PFSK-1 (cell line): ENCODE measurements at regions not wholly inside any gene's neighbourhood (a gene's known extent, or its start where the extent isn't known, plus 50 kb on each side); places are given as distances from the start of the nearest gene placed in this dataset.

Source experiments
- FOXP2 ChIP-seq: optimal IDR thresholded peaks from 2 replicates; pipeline ENCODE3; 2011; ENCODE audit warnings: borderline replicate concordance, control low read depth, inconsistent platforms; ENCODE audit not compliant: insufficient read depth; ENCODE audit errors: extremely low read length, extremely low read depth
- POLR2AphosphoS5 ChIP-seq: IDR thresholded peaks from 2 replicates; pipeline ENCODE4 v1.6.1; 2012; ENCODE audit warnings: low read depth, mild to moderate bottlenecking, control low read depth, low read length, moderate library complexity
- SIN3A ChIP-seq: IDR thresholded peaks from 2 replicates; pipeline ENCODE4 v1.6.1; 2012; ENCODE audit warnings: mild to moderate bottlenecking, low read length, moderate library complexity, borderline replicate concordance; ENCODE audit not compliant: insufficient read depth
- TAF1 ChIP-seq: IDR thresholded peaks from 2 replicates; pipeline ENCODE4 v1.6.1; 2012; ENCODE audit warnings: low read length, control low read depth, borderline replicate concordance; ENCODE audit not compliant: insufficient read depth
- TF ChIP-seq, protein P1 (sequence below), 2 experiments: IDR thresholded peaks; 2 replicates each; pipeline versions ENCODE4 v1.6.1 to v1.8.0; 2011 to 2012; ENCODE audit warnings: low read depth in 2 of 2, low read length in 2 of 2, control low read depth in 1 of 2, inconsistent platforms in 1 of 2, mild to moderate bottlenecking in 1 of 2, moderate library complexity in 1 of 2; ENCODE audit not compliant: insufficient read depth in 1 of 2

DNA sequence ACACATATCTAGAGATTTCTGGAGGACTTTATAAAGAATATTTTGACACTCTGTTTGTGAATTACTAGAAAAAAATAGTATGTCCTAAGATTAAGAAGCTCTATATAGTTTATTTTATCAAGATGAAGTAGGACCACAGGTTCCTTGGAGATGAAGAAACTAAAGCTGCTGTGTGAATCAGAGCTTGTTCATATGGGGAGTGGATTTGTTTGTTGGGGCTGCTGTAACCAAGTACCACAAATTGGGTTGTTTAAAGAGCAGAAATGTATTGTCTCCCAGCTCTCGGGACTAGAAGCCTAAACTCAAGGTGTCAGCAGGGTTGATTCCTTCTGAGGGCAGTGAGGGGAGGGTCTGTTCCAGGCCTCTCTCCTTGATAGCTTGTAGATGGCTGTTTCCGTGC, 270.6 kb upstream of the UMPS start:
- no peak for TF ChIP-seq SIN3A
- TF ChIP-seq, protein P1, sequence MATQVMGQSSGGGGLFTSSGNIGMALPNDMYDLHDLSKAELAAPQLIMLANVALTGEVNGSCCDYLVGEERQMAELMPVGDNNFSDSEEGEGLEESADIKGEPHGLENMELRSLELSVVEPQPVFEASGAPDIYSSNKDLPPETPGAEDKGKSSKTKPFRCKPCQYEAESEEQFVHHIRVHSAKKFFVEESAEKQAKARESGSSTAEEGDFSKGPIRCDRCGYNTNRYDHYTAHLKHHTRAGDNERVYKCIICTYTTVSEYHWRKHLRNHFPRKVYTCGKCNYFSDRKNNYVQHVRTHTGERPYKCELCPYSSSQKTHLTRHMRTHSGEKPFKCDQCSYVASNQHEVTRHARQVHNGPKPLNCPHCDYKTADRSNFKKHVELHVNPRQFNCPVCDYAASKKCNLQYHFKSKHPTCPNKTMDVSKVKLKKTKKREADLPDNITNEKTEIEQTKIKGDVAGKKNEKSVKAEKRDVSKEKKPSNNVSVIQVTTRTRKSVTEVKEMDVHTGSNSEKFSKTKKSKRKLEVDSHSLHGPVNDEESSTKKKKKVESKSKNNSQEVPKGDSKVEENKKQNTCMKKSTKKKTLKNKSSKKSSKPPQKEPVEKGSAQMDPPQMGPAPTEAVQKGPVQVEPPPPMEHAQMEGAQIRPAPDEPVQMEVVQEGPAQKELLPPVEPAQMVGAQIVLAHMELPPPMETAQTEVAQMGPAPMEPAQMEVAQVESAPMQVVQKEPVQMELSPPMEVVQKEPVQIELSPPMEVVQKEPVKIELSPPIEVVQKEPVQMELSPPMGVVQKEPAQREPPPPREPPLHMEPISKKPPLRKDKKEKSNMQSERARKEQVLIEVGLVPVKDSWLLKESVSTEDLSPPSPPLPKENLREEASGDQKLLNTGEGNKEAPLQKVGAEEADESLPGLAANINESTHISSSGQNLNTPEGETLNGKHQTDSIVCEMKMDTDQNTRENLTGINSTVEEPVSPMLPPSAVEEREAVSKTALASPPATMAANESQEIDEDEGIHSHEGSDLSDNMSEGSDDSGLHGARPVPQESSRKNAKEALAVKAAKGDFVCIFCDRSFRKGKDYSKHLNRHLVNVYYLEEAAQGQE (IDR thresholded peaks at IDR 0.05; ENCODE audit: insufficient read depth in 1 of 2, low read depth in 2 of 2, low read length in 2 of 2) = no peak
- no peak for TF ChIP-seq TAF1
- no peak for TF ChIP-seq POLR2AphosphoS5
- TF ChIP-seq FOXP2 = no peak

DNA sequence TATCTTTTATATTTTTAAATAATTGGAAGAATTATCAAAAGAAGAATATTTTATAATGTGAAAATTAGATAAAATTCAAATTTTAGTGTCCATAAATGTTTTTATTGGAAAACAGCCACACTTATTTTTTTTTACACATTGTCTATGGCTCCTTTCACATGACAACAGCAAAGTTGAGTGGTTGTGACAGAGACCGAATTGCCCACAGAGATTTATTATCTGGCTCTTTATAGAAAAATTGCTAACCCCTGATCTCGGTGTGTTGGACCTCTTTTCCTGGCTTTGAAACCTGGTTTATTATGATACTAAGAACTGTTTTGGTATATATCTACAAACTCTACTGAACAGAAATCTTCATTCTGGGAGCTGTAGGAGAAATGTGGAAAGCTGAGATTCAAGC, 269.1 kb upstream of the UMPS start:
- TF ChIP-seq FOXP2 (no peak), POLR2AphosphoS5 (no peak), TAF1 (no peak)
- TF ChIP-seq, protein P1 (IDR thresholded peaks at IDR 0.05; ENCODE audit: insufficient read depth in 1 of 2, low read depth in 2 of 2, low read length in 2 of 2) = no peak

DNA sequence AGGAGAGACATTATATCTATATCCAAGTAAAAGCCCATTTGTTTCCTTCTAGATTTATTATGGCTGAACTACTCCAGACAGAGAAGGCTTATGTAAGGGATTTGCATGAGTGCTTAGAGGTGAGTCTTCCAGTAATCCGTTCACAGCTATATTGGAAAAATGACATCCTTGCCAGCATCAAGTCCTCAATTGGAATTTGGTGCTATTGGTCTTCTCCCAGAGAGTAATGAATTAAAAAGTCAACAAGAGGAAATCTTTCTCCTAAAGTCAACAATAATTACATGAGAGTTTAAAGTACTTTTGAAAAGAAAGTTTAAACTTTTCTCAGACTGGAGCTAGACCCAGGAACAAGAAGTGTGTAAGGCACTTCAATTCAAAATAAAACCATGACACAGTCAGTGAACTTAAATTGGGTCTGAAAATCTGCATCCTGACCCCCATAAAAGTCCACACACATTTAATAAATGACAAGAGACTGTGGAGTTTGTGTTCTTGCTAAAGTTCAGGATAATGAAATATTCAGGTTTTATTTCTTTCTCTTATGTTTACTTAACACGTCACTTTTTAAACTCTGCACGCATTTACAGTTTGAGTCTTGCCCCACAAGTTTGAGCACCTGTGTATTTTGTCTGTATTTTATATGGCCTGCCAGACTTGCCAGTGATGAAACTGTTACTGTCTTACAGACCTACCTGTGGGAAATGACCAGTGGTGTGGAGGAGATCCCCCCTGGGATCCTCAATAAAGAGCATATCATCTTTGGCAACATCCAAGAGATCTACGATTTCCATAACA, 268.2 kb upstream of the UMPS start:
- TF ChIP-seq POLR2AphosphoS5 = no peak
- TF ChIP-seq FOXP2 = no peak
- TF ChIP-seq, protein P1 (IDR thresholded peaks at IDR 0.05; ENCODE audit: insufficient read depth in 1 of 2, low read depth in 2 of 2, low read length in 2 of 2) = no peak
- TF ChIP-seq TAF1 = no peak
- TF ChIP-seq SIN3A = no peak

DNA sequence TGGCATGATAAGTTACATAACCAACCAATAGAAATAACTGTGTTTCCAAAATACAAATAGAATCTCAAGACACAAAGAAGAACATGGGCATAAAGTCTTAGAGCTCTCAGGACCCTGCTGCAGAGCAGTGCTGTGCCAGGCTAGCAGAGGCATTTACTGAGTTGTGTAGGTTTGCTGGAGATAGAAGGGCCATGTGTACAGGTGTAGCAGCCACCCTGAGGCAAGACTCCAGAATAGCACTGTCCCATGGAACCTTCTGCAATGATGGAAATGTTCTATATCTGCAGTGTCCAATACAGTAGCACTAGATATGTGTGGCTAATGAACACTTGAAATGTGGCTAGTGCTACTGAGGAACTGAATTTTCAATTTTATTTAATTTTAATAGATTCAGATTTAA, 267.0 kb upstream of the UMPS start:
- TF ChIP-seq SIN3A (no peak), FOXP2 (no peak), POLR2AphosphoS5 (no peak), TAF1 (no peak)
- TF ChIP-seq, protein P1 (IDR thresholded peaks at IDR 0.05; ENCODE audit: insufficient read depth in 1 of 2, low read depth in 2 of 2, low read length in 2 of 2) = no peak
